IMR-90 (cell line): ENCODE measurements at regions not wholly inside any gene's neighbourhood (a gene's known extent, or its start where the extent isn't known, plus 50 kb on each side); places are given as distances from the start of the nearest gene placed in this dataset.

Experiments
- ATAC-seq: fragments of 200-7000 bp; cut with Tn5 transposase; 2 replicates; pipeline ENCODE4 v1.9.1; 2020; ENCODE audit warnings: low read depth, mild to moderate bottlenecking, moderate library complexity
- BruUV-seq: library from RNA; stranded (reverse); fragments of 400-500 nt; replicated peaks from 2 replicates; lab custom pipeline; 2021; lab: Mats Ljungman, UMichigan
- CTCF ChIA-PET: fragments of 300-600 bp; formaldehyde crosslinking; extraction: SDS; loops from one replicate; lab custom pipeline; 2021; ENCODE audit warnings: antibody characterized with exemption; lab: Yijun Ruan, JAX
- POLR2A ChIA-PET: fragments of 300-600 bp; sonication (Branson Sonifier 250); formaldehyde crosslinking; loops from one replicate; lab custom pipeline; 2022; ENCODE audit warnings: antibody characterized with exemption; ENCODE audit not compliant: unreplicated experiment; lab: Charles Lee
- DNase-seq: peaks from one replicate; pipeline ENCODE4 v3.0.0; 2013
- H2AFZ ChIP-seq: replicated peaks from 2 replicates; pipeline ENCODE3; 2013; ENCODE audit warnings: low read length, mild to moderate bottlenecking; ENCODE audit not compliant: poor library complexity
- H2AK5ac ChIP-seq: 2 replicates; pipeline ENCODE4 v1.6.1; 2013; ENCODE audit warnings: low read depth, low read length, inconsistent platforms
- H2AK9ac ChIP-seq: replicated peaks from 2 replicates; pipeline ENCODE3; 2013; ENCODE audit warnings: mild to moderate bottlenecking, low read depth, low read length, moderate library complexity; ENCODE audit not compliant: poor library complexity
- H2BK120ac ChIP-seq: 2 replicates; pipeline ENCODE4 v1.6.1; 2013; ENCODE audit warnings: low read depth, low read length, inconsistent platforms
- H2BK15ac ChIP-seq: 3 replicates; pipeline ENCODE4 v1.6.1; 2013; ENCODE audit warnings: low read depth, low read length, inconsistent platforms
- H2BK20ac ChIP-seq: 2 replicates; pipeline ENCODE4 v1.6.1; 2013; ENCODE audit warnings: low read depth, mild to moderate bottlenecking, inconsistent platforms, low read length, moderate library complexity
- H2BK5ac ChIP-seq: 2 replicates; pipeline ENCODE4 v1.6.1; 2013; ENCODE audit warnings: mild to moderate bottlenecking, low read depth, low read length, inconsistent platforms; ENCODE audit not compliant: poor library complexity, severe bottlenecking
- H3K14ac ChIP-seq: replicated peaks from 2 replicates; pipeline ENCODE4 v1.6.1; 2013; ENCODE audit warnings: low read depth, low read length, inconsistent platforms
- H3K18ac ChIP-seq: 2 replicates; pipeline ENCODE4 v1.6.1; 2013; ENCODE audit warnings: low read depth, low read length, control low read depth
- H3K23ac ChIP-seq: 2 replicates; pipeline ENCODE4 v1.6.1; 2013; ENCODE audit warnings: low read depth, low read length, inconsistent platforms
- H3K27ac ChIP-seq: 2 replicates; pipeline ENCODE4 v1.5.1; 2013; ENCODE audit warnings: mild to moderate bottlenecking, control low read depth, low read length; ENCODE audit not compliant: insufficient read depth
- H3K27me3 ChIP-seq: 2 replicates; pipeline ENCODE4 v1.6.1; 2013; ENCODE audit warnings: low read length; ENCODE audit not compliant: control insufficient read depth, insufficient read depth
- H3K36me3 ChIP-seq: 2 replicates; pipeline ENCODE4 v1.6.1; 2013; ENCODE audit warnings: low read length, mixed read lengths; ENCODE audit not compliant: control insufficient read depth, insufficient read depth
- H3K4ac ChIP-seq: 2 replicates; pipeline ENCODE4 v1.6.1; 2013; ENCODE audit warnings: low read depth, low read length, inconsistent platforms
- H3K4me1 ChIP-seq: 2 replicates; pipeline ENCODE4 v1.6.1; 2013; ENCODE audit warnings: low read length, mixed read lengths; ENCODE audit not compliant: control insufficient read depth, insufficient read depth
- H3K4me2 ChIP-seq: 2 replicates; pipeline ENCODE4 v1.6.1; 2013; ENCODE audit warnings: low read depth, mild to moderate bottlenecking, control low read depth, low read length, moderate library complexity
- H3K4me3 ChIP-seq: 2 replicates; pipeline ENCODE4 v1.5.1; 2013; ENCODE audit warnings: low read depth, mild to moderate bottlenecking, control low read depth, low read length, moderate library complexity; ENCODE audit not compliant: insufficient read depth
- H3K56ac ChIP-seq: 2 replicates; pipeline ENCODE4 v1.6.1; 2013; ENCODE audit warnings: low read length, inconsistent platforms; ENCODE audit not compliant: insufficient read depth; ENCODE audit errors: extremely low read depth
- H3K79me1 ChIP-seq, 2 experiments: 2 replicates each; pipeline ENCODE4 v1.6.1; 2013; ENCODE audit warnings: low read length in 2 of 2, inconsistent platforms in 1 of 2, low read depth in 1 of 2
- H3K9ac ChIP-seq: 2 replicates; pipeline ENCODE4 v1.6.1; 2013; ENCODE audit warnings: low read depth, low read length, control low read depth
- H3K9me1 ChIP-seq: 2 replicates; pipeline ENCODE4 v1.6.1; 2013; ENCODE audit warnings: low read length, inconsistent platforms; ENCODE audit not compliant: insufficient read depth
- H3K9me3 ChIP-seq: 2 replicates; pipeline ENCODE4 v1.6.1; 2013; ENCODE audit warnings: low read length; ENCODE audit not compliant: control insufficient read depth, insufficient read depth
- H4K20me1 ChIP-seq: 2 replicates; pipeline ENCODE4 v1.6.1; 2013; ENCODE audit warnings: low read length, inconsistent platforms; ENCODE audit not compliant: insufficient read depth
- H4K5ac ChIP-seq: 2 replicates; pipeline ENCODE4 v1.6.1; 2013; ENCODE audit warnings: mild to moderate bottlenecking, low read depth, low read length, control low read depth
- H4K8ac ChIP-seq, 2 experiments: 2 replicates each; pipeline ENCODE4 v1.6.1; 2013; ENCODE audit warnings: low read depth in 2 of 2, low read length in 2 of 2, control low read depth in 1 of 2, inconsistent platforms in 1 of 2
- H4K91ac ChIP-seq: 2 replicates; pipeline ENCODE4 v1.6.1; 2013; ENCODE audit warnings: low read depth, low read length, inconsistent platforms; ENCODE audit not compliant: insufficient read depth
- BHLHE40 ChIP-seq: fragments of 150-350 bp; IDR thresholded peaks from 2 replicates; pipeline ENCODE4 v1.6.1; 2016; ENCODE audit warnings: mild to moderate bottlenecking, low read depth, low read length
- CEBPB ChIP-seq: IDR thresholded peaks from 2 replicates; pipeline ENCODE4 v1.6.1; 2012; ENCODE audit warnings: low read depth, low read length, improper control_type of control experiment
- CHD1 ChIP-seq: IDR thresholded peaks from 2 replicates; pipeline ENCODE4 v1.6.1; 2012; ENCODE audit warnings: low read depth, low read length, improper control_type of control experiment
- FOS ChIP-seq: fragments of 150-350 bp; IDR thresholded peaks from 2 replicates; pipeline ENCODE4 v1.6.1; 2016; ENCODE audit warnings: low read depth, low read length
- MAFK ChIP-seq: IDR thresholded peaks from 2 replicates; pipeline ENCODE4 v1.6.1; 2012; ENCODE audit warnings: low read depth, low read length, improper control_type of control experiment
- MAZ ChIP-seq: IDR thresholded peaks from 2 replicates; pipeline ENCODE4 v1.6.1; 2012; ENCODE audit warnings: low read depth, mild to moderate bottlenecking, low read length, improper control_type of control experiment, moderate library complexity, borderline replicate concordance
- MXI1 ChIP-seq: IDR thresholded peaks from 2 replicates; pipeline ENCODE4 v1.6.1; 2012; ENCODE audit warnings: low read depth, mild to moderate bottlenecking, low read length, moderate library complexity, borderline replicate concordance
- NFE2L2 ChIP-seq: fragments of 150-350 bp; IDR thresholded peaks from 2 replicates; pipeline ENCODE4 v1.6.1; 2016; ENCODE audit warnings: low read depth, mild to moderate bottlenecking, low read length
- RAD21 ChIP-seq: IDR thresholded peaks from 2 replicates; pipeline ENCODE4 v1.6.1; 2012; ENCODE audit warnings: low read length, improper control_type of control experiment
- RFX5 ChIP-seq: IDR thresholded peaks from 2 replicates; pipeline ENCODE4 v1.8.0; 2012; ENCODE audit warnings: low read depth, mild to moderate bottlenecking, low read length, moderate library complexity
- SMC3 ChIP-seq: fragments of 150-350 bp; IDR thresholded peaks from 2 replicates; pipeline ENCODE4 v1.6.1; 2016; ENCODE audit warnings: low read depth, mild to moderate bottlenecking, antibody characterized with exemption, low read length, moderate library complexity
- WGBS, 2 experiments: methylation state at CpG; one replicate each; pipeline versions ENCODE4 v1.1.5 to v1.1.7; 2013; ENCODE audit warnings: missing lambda C conversion rate in 2 of 2; ENCODE audit not compliant: insufficient read length in 1 of 2; ENCODE audit errors: extremely low coverage in 2 of 2; 5-methylcytosine and 5-hydroxymethylcytosine counted together
- dilution Hi-C: fragments of 300-500 bp; cut with HindIII; formaldehyde crosslinking; loops from one replicate; pipeline ENCODE4 v1.14.3; 2018; ENCODE audit warnings: low sequenced_read_pairs; ENCODE audit not compliant: unreplicated experiment
- in situ Hi-C: fragments of 300-500 bp; cut with MboI; formaldehyde crosslinking; loops from 3 replicates; pipeline ENCODE4 v1.14.3; 2019; ENCODE audit warnings: low sequenced_read_pairs, inconsistent platforms, mixed read lengths
- intact Hi-C: fragments of 100-400 bp; cut with micrococcal nuclease; formaldehyde crosslinking; loops from 2 replicates; pipeline ENCODE4 v1.10.0; 2022
- TF ChIP-seq, protein P1 (sequence below): fragments of 150-350 bp; IDR thresholded peaks from 2 replicates; pipeline ENCODE4 v1.6.1; 2017; ENCODE audit warnings: mild to moderate bottlenecking, antibody characterized with exemption, low read length, low read depth
- TF ChIP-seq, protein P2 (sequence below): fragments of 150-350 bp; IDR thresholded peaks from 2 replicates; pipeline ENCODE4 v1.6.1; 2016; ENCODE audit warnings: low read depth, mild to moderate bottlenecking, low read length, moderate library complexity, borderline replicate concordance
- TF ChIP-seq, protein P3 (sequence below): conservative IDR thresholded peaks from 2 replicates; pipeline ENCODE4 v1.5.1; 2012; ENCODE audit warnings: mild to moderate bottlenecking, low read depth, low read length, improper control_type of control experiment

DNA sequence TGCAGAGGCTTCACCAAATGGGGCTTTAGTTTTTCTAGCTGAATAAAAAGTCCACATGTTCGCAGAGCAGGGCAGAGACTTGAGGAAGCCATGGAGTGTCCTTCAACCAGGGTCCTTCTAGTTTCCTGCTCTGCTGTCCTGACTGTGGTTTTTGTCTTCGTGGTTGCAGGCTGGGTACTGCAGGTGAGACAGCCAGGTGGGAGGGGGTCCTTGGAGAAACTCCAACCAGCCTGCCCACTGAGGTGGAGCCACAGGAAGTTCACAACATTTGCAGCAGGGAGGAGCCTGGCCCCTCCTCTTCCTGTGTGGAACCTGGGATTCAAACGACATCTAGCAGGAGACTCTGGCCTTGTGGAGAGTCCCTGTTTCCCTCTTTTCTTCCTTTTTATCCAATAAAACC is 68.8 kb upstream of the MYLIP start:
- no peak overlapping the region for H2AK9ac ChIP-seq
- ChIA-PET POLR2A (no interaction called here), CTCF (no interaction called here)
- H3K56ac ChIP-seq: no peak overlapping the region
- no peak overlapping the region for H2AK5ac ChIP-seq
- no peak overlapping the region for H2AFZ ChIP-seq
- in situ Hi-C loops: no loop called here
- H2BK20ac ChIP-seq: no peak overlapping the region
- no peak overlapping the region for H3K4ac ChIP-seq
- DNase-seq (no peak), ATAC-seq (no peak)
- no peaks in the 10 kb centered on the region for H3K4me1 ChIP-seq
- no CpG with 5 or more reads among the region's 3 CpGs for WGBS, 2 experiments
- no peak overlapping the region for H4K8ac ChIP-seq
- no peak overlapping the region for H4K91ac ChIP-seq
- no peak overlapping the region for H3K14ac ChIP-seq
- H2BK5ac ChIP-seq: no peak overlapping the region
- H3K9me1 ChIP-seq: no peaks in the 10 kb centered on the region; the same call in 1 of the 2 replicates
- no peaks in the 10 kb centered on the region for H3K9me3 ChIP-seq
- no peak for TF ChIP-seq RFX5
- TF ChIP-seq RAD21: no peak
- TF ChIP-seq, protein P1, sequence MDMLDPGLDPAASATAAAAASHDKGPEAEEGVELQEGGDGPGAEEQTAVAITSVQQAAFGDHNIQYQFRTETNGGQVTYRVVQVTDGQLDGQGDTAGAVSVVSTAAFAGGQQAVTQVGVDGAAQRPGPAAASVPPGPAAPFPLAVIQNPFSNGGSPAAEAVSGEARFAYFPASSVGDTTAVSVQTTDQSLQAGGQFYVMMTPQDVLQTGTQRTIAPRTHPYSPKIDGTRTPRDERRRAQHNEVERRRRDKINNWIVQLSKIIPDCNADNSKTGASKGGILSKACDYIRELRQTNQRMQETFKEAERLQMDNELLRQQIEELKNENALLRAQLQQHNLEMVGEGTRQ: no peak
- TF ChIP-seq FOS: no peak
- no peak for TF ChIP-seq SMC3
- TF ChIP-seq, protein P2, sequence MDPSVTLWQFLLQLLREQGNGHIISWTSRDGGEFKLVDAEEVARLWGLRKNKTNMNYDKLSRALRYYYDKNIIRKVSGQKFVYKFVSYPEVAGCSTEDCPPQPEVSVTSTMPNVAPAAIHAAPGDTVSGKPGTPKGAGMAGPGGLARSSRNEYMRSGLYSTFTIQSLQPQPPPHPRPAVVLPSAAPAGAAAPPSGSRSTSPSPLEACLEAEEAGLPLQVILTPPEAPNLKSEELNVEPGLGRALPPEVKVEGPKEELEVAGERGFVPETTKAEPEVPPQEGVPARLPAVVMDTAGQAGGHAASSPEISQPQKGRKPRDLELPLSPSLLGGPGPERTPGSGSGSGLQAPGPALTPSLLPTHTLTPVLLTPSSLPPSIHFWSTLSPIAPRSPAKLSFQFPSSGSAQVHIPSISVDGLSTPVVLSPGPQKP: no peak
- TF ChIP-seq MXI1: no peak
- TF ChIP-seq, protein P3, sequence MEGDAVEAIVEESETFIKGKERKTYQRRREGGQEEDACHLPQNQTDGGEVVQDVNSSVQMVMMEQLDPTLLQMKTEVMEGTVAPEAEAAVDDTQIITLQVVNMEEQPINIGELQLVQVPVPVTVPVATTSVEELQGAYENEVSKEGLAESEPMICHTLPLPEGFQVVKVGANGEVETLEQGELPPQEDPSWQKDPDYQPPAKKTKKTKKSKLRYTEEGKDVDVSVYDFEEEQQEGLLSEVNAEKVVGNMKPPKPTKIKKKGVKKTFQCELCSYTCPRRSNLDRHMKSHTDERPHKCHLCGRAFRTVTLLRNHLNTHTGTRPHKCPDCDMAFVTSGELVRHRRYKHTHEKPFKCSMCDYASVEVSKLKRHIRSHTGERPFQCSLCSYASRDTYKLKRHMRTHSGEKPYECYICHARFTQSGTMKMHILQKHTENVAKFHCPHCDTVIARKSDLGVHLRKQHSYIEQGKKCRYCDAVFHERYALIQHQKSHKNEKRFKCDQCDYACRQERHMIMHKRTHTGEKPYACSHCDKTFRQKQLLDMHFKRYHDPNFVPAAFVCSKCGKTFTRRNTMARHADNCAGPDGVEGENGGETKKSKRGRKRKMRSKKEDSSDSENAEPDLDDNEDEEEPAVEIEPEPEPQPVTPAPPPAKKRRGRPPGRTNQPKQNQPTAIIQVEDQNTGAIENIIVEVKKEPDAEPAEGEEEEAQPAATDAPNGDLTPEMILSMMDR: no peak
- TF ChIP-seq BHLHE40: no peak
- TF ChIP-seq CEBPB: no peak
- no peak for TF ChIP-seq MAFK
- TF ChIP-seq NFE2L2: no peak
- TF ChIP-seq CHD1: no peak
- no peak for TF ChIP-seq MAZ
- H3K36me3 ChIP-seq: no peaks in the 10 kb centered on the region
- BruUV-seq: no TSS peak
- H3K23ac ChIP-seq: no peak overlapping the region
- no peak overlapping the region for H3K18ac ChIP-seq
- intact Hi-C loops: no loop called here
- peaks cover 11% of the 10 kb centered on the region for H3K27me3 ChIP-seq
- dilution Hi-C loops: no loop called here
- H2BK120ac ChIP-seq: no peak overlapping the region
- no peak overlapping the region for H3K4me2 ChIP-seq
- H4K20me1 ChIP-seq: no peaks in the 10 kb centered on the region
- no peak overlapping the region for H3K4me3 ChIP-seq
- H4K5ac ChIP-seq: no peak overlapping the region
- H2BK15ac ChIP-seq: no peak overlapping the region
- no peaks in the 10 kb centered on the region for H3K79me1 ChIP-seq
- H3K9ac ChIP-seq: no peak overlapping the region
- no peak overlapping the region for H3K27ac ChIP-seq
